ENCODE measurements at regions not wholly inside any gene's neighbourhood (a gene's known extent, or its start where the extent isn't known, plus 50 kb on each side); places are given as distances from the start of the nearest gene placed in this dataset.

GRCh38 chr13:73661687-73662425 lies 472.3 kb downstream of the KLF12 start:
- ATAC-seq (no peak), DNase-seq (no peak)
- Histone ChIP-seq H3K27me3 (ENCODE audit: insufficient read depth in 3 of 3, low read length in 2 of 3) (no peaks in the 10 kb centered on the region), H3K4me1 (no peaks in the 10 kb centered on the region), H3K36me3 (ENCODE audit: insufficient read depth in 1 of 2, low read depth in 1 of 2) (no peaks in the 10 kb centered on the region), H3K4me3 (no peak overlapping the region), H3K27ac (no peak overlapping the region), H3K9me3 (no peaks in the 10 kb centered on the region)
- TF ChIP-seq CTCF (IDR thresholded peaks at IDR 0.05) = no peak
- 83 to 86% (median 83%) methylated on average over 19 of the region's 19 CpGs for WGBS, 3 donors
- intact Hi-C loops (cut with DNase I) = no loop called here

DNA sequence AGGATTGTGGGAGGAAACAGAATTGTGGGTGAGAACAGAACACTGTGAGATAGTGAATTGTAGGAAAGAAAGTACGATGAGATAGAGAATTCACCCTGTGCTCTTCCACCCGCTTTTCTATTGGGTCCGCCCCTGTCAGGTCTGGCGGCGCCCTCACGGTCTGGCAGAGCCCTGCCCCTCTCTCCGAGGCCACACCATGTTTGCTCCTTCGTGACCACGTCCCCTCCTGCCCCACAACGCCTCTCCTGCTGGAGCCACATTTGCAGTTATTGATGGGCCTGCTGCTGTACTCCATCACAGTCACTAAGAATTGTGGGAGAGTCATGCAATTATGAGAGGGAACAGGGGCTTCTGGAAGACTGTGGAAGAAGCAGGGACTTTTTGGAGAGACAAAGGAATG lies 473.1 kb downstream of the KLF12 start:
- H3K27ac ChIP-seq = no peak overlapping the region
- TF ChIP-seq CTCF (IDR thresholded peaks at IDR 0.05) = no peak
- no peaks in the 10 kb centered on the region for H3K9me3 ChIP-seq
- intact Hi-C loops (cut with DNase I) = no loop called here
- H3K4me3 ChIP-seq = no peak overlapping the region
- H3K36me3 ChIP-seq (ENCODE audit: insufficient read depth in 1 of 2, low read depth in 1 of 2) = no peaks in the 10 kb centered on the region
- WGBS, 3 donors = 97 to 98% (median 98%) methylated on average over 10 of the region's 10 CpGs
- no peak for ATAC-seq
- no peaks in the 10 kb centered on the region for H3K27me3 ChIP-seq (ENCODE audit: insufficient read depth in 3 of 3, low read length in 2 of 3)
- DNase-seq = no peak
- H3K4me1 ChIP-seq = no peaks in the 10 kb centered on the region

GRCh38 chr13:73658639-73659038 lies 475.6 kb downstream of the KLF12 start:
- no peaks in the 10 kb centered on the region for H3K27me3 ChIP-seq (ENCODE audit: insufficient read depth in 3 of 3, low read length in 2 of 3)
- no peak overlapping the region for H3K27ac ChIP-seq
- ATAC-seq = no peak
- no peak for DNase-seq
- intact Hi-C loops (cut with DNase I) = no loop called here
- no peaks in the 10 kb centered on the region for H3K4me1 ChIP-seq
- no peak for TF ChIP-seq CTCF (IDR thresholded peaks at IDR 0.05)
- H3K9me3 ChIP-seq = no peaks in the 10 kb centered on the region
- no peak overlapping the region for H3K4me3 ChIP-seq
- no peaks in the 10 kb centered on the region for H3K36me3 ChIP-seq (ENCODE audit: insufficient read depth in 1 of 2, low read depth in 1 of 2)

GRCh38 chr13:73657821-73658540 lies 476.2 kb downstream of the KLF12 start:
- no peak for TF ChIP-seq CTCF (IDR thresholded peaks at IDR 0.05)

More at GRCh38 chr13:73657821-73658540, 476.2 kb downstream of the KLF12 start:
- no peaks in the 10 kb centered on the region for H3K27me3 ChIP-seq (ENCODE audit: insufficient read depth in 3 of 3, low read length in 2 of 3)
- no peaks in the 10 kb centered on the region for H3K9me3 ChIP-seq
- no peaks in the 10 kb centered on the region for H3K4me1 ChIP-seq
- ATAC-seq = peak in 3 of 4 donors; percentile 42 to 63 (median 50)
- 17 to 37% (median 18%) methylated on average over 6 of the region's 6 CpGs for WGBS, 3 donors
- intact Hi-C loops (cut with DNase I) = no loop called here
- no peaks in the 10 kb centered on the region for H3K36me3 ChIP-seq (ENCODE audit: insufficient read depth in 1 of 2, low read depth in 1 of 2)
- no peak overlapping the region for H3K4me3 ChIP-seq
- no peak overlapping the region for H3K27ac ChIP-seq
- DNase-seq = peak; percentile 39 to 72
